GM12874 (cell line): ENCODE measurements at regions not wholly inside any gene's neighbourhood (a gene's known extent, or its start where the extent isn't known, plus 50 kb on each side); places are given as distances from the start of the nearest gene placed in this dataset.

Source experiments
- TF ChIP-seq, protein P1 (sequence below): IDR thresholded peaks from 2 replicates; pipeline ENCODE4 v1.5.1; 2011; ENCODE audit warnings: low read depth, mild to moderate bottlenecking, control low read depth, low read length, moderate library complexity; ENCODE audit not compliant: insufficient read depth

DNA sequence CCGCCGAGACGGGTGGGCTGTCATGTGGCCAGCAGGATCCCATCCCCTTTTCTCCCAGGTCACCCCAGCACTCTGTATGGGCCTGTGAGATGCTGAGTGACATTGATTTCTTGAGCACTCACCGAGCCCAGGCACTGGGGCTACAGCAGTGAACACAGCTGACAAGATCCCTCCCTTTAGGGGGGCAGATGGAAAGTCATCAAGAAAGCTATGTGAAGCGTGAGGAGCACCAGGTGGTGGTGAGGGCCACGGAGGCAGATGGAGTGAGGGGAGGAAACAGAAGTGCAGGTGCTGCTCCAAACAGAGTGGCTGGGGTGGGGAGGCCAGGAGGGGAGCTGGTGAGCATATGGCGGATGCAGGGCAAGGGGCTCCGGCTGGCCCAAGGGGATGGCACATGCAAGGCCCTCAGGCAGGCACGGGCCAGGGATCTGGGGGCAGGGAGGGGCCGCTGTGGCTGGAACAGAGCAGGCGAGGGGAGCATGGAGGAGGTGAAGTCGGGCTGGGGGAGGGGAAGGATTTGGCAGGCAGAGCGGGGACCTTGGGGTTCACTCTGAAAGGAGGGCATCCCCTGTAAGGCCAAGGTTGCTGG is 184.0 kb downstream of the BMP7 start:
- TF ChIP-seq, protein P1, sequence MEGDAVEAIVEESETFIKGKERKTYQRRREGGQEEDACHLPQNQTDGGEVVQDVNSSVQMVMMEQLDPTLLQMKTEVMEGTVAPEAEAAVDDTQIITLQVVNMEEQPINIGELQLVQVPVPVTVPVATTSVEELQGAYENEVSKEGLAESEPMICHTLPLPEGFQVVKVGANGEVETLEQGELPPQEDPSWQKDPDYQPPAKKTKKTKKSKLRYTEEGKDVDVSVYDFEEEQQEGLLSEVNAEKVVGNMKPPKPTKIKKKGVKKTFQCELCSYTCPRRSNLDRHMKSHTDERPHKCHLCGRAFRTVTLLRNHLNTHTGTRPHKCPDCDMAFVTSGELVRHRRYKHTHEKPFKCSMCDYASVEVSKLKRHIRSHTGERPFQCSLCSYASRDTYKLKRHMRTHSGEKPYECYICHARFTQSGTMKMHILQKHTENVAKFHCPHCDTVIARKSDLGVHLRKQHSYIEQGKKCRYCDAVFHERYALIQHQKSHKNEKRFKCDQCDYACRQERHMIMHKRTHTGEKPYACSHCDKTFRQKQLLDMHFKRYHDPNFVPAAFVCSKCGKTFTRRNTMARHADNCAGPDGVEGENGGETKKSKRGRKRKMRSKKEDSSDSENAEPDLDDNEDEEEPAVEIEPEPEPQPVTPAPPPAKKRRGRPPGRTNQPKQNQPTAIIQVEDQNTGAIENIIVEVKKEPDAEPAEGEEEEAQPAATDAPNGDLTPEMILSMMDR = no peak

DNA sequence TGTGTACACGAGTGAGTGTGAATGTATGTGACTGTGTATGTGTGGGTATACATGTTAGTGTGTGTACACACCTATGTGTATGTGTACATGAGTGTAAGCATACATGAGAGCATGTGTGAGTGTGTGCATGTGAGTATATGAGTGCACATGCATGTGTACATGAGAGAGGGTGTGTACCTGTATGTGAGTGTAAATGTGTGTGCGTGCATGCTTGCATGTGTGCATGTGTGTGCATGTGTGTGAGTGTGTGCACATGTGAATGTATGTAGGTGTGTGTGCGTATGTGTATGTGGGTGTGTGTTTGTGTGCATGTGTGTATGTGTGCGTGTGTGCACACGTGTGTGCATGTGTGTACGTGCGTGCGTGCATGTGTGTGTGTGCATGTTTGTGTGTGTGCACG is 183.4 kb downstream of the BMP7 start:
- TF ChIP-seq, protein P1 = no peak

DNA sequence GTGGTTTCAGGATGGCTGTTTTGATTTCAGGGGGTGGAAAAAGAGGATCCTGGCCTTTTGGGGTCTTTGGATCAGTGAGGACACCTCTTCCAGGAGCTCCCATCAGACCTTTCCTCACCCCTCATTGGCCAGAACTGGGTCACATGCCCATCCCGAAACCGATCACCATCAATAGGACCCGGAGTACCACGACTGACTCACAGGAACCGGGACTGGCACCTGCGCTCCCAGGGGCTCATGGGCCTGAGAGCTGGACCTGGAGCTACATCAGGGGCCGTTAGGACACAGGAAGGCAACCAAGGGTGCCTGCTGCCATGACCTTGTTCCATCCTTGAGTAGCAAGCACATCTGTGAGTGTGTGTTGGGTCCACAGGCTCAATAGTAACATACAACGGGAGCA is 180.4 kb downstream of the BMP7 start:
- TF ChIP-seq, protein P1 = no peak

DNA sequence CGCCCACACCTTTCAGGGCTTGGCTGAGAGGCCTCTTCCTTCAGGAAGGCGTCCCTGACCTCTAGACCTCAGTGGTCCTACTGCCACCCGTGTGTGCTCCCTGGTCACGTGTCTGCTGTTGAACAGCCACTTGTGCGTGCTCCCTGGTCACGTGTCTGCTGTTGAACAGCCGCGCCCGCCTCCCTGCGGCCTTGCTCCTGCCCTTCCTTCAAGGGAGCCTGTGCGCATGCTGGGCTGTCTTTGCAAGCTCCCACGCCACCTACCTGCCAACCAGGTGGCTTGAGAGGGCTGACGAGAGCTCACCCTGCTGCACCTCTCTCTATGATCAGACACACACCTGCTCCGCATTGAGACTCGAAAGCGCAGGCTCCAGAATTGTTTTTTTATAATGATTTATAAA is 179.3 kb downstream of the BMP7 start:
- TF ChIP-seq, protein P1 = no peak

DNA sequence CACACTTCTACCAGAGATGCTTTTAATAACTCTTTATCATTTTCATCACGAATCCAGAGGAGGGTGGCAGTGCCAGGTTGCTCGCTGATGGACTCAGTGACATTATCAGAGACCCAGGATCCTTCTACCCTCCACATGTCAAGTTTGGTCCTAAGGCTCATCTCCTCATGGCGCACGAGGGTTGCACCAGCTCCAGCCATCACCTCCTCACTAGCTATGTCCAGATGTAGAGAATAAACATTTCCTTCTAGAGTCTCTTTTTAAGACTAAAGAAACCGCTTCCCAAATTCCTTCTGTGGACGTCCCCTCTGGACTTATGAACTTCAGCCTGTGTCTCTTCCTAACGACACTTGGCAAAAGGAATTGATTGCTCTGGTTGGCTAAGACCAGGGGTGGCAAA is 178.7 kb downstream of the BMP7 start:
- TF ChIP-seq, protein P1 = no peak

DNA sequence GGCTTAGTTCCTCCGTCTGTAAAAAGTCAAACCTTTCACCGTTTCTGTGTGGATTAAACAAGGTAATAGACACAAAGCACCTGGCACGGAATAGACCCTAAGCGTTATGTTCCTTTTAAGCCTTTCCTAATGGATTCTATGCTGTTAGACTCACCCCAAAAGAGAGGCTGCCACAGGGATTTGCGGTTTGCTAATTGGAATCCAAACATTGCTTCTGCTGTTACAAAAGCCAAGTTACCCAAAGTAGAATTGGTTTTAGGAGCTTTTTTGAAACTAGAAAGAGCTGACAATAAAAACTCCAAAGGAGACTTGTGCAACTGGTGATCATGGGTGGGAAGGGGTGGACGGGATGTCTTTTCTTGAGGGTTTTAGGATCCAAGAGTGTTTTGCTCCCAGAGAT is 178.0 kb downstream of the BMP7 start:
- TF ChIP-seq, protein P1 = no peak

DNA sequence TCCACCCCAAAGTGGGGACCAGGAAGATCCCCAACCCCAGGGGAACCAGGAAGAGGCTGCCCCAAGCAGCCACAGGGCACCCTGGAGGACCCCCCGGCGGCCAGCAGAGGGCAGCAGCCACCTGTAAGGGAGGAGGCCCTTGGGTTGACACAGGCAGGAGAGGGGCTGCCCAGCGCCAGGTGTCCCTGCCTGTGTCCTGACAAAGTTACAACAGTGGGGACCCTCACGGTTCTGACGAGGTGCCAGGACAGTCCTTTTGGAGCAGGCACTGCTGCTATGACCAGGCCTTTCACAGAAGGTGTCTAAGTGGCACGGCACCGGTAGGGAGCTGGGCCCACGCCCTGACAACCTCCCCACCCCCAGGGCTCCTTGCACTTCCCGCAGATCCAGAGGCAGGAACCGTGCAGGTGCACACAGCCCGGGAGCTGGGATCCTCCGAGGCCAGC is 176.7 kb downstream of the BMP7 start:
- TF ChIP-seq, protein P1 = peak; percentile 92
